Body of pancreas (tissue), 4 donors: ENCODE measurements at regions not wholly inside any gene's neighbourhood (a gene's known extent, or its start where the extent isn't known, plus 50 kb on each side); places are given as distances from the start of the nearest gene placed in this dataset.

Source experiments
- ATAC-seq: fragments of 150-250 bp; one replicate; pipeline ENCODE4 v1.9.1; 2016
- DNase-seq, 4 donors: peaks; one replicate each; pipeline ENCODE4 v3.0.0-alpha.2; 2019
- H3K27ac ChIP-seq, 4 donors: fragments of 200-600 bp; sonication (generic); 1 replicate in 3 of 4; 2 replicates in 1 of 4; pipeline versions ENCODE4 v1.5.1 to v1.6.1; 2016 to 2019; ENCODE audit warnings: mild to moderate bottlenecking in 1 of 4, mixed read lengths in 1 of 4, moderate library complexity in 1 of 4
- H3K27me3 ChIP-seq, 2 donors: fragments of 200-600 bp; sonication (generic); one replicate each; pipeline ENCODE4 v1.6.0; 2016; ENCODE audit warnings: mild to moderate bottlenecking in 1 of 2
- H3K36me3 ChIP-seq, 2 donors: fragments of 200-600 bp; sonication (generic); replicated peaks in 1 of 2; 2 replicates each; pipeline ENCODE4 v1.5.1; 2016; ENCODE audit warnings: low read depth in 2 of 2; ENCODE audit not compliant: insufficient read depth in 1 of 2
- H3K4me1 ChIP-seq: fragments of 200-600 bp; sonication (generic); one replicate; pipeline ENCODE4 v1.6.0; 2016
- H3K4me3 ChIP-seq, 2 donors: fragments of 200-600 bp; sonication (generic); 1 replicate in 1 of 2; 2 replicates in 1 of 2; pipeline ENCODE4 v1.5.1; 2016 to 2019
- H3K9me3 ChIP-seq, 3 donors: fragments of 200-600 bp; sonication (generic); 1 replicate in 2 of 3; 2 replicates in 1 of 3; pipeline ENCODE4 v1.5.1; 2016
- CTCF ChIP-seq, 7 experiments: fragments of 450-650 bp in 4 of 7; fragments of 200-600 bp in 3 of 7; sonication (generic) in 3 of 7; IDR thresholded peaks; one replicate each; pipeline ENCODE4 v1.5.1; 2016 to 2019; ENCODE audit warnings: antibody characterized with exemption in 7 of 7
- POLR2A ChIP-seq, 3 donors: fragments of 450-650 bp; IDR thresholded peaks; one replicate each; pipeline ENCODE4 v1.6.1; 2016; ENCODE audit warnings: antibody characterized with exemption in 3 of 3, mild to moderate bottlenecking in 2 of 3
- WGBS, 2 donors: methylation state at CpG; one replicate each; pipeline ENCODE4 v1.1.5; 2017; 5-methylcytosine and 5-hydroxymethylcytosine counted together
- intact Hi-C: fragments of 100-400 bp; cut with DNase I; formaldehyde crosslinking; loops from one replicate; pipeline ENCODE4 v1.15.1; 2023

- intact Hi-C loops = no loop called here
- ATAC-seq (no peak), DNase-seq (no peak)
- Histone ChIP-seq H3K27me3 (no peaks in the 10 kb centered on the region), H3K9me3 (no peaks in the 10 kb centered on the region), H3K4me1 (no peaks in the 10 kb centered on the region), H3K27ac (no peak overlapping the region), H3K36me3 (no peaks in the 10 kb centered on the region), H3K4me3 (no peak overlapping the region)
- TF ChIP-seq POLR2A (IDR thresholded peaks at IDR 0.05) = no peak
- TF ChIP-seq CTCF (IDR thresholded peaks at IDR 0.05) = no peak
Measured at GRCh38 chr1:238639861-238640260, 746.5 kb upstream of the CHRM3 start.

- WGBS, 2 donors = 52 to 55% methylated on average over 2 of the region's 2 CpGs
- TF ChIP-seq CTCF (IDR thresholded peaks at IDR 0.05) (no peak), POLR2A (IDR thresholded peaks at IDR 0.05) (no peak)
- Histone ChIP-seq H3K4me1 (no peaks in the 10 kb centered on the region), H3K27ac (no peak overlapping the region), H3K4me3 (no peak overlapping the region), H3K36me3 (no peaks in the 10 kb centered on the region), H3K9me3 (peaks cover 0 to 6% (median 0%) of the 10 kb centered on the region in 3 donors), H3K27me3 (no peaks in the 10 kb centered on the region)
- intact Hi-C loops = no loop called here
- ATAC-seq = no peak
- no peak for DNase-seq
Measured at GRCh38 chr1:238628110-238628509, 737.4 kb upstream of the ZP4 start.

- Histone ChIP-seq H3K4me3 (no peak overlapping the region), H3K36me3 (no peaks in the 10 kb centered on the region), H3K27ac (no peak overlapping the region), H3K9me3 (no peaks in the 10 kb centered on the region), H3K4me1 (no peaks in the 10 kb centered on the region), H3K27me3 (no peaks in the 10 kb centered on the region)
- ATAC-seq (no peak), DNase-seq (no peak)
- TF ChIP-seq CTCF (IDR thresholded peaks at IDR 0.05) (no peak), POLR2A (IDR thresholded peaks at IDR 0.05) (no peak)
- 61 to 62% methylated on average over 4 of the region's 4 CpGs for WGBS, 2 donors
- intact Hi-C loops = no loop called here
Measured at GRCh38 chr1:238624776-238625175, 734.1 kb upstream of the ZP4 start.

- no peaks in the 10 kb centered on the region for H3K4me1 ChIP-seq
- 81 to 88% methylated on average over 1 of the region's 1 CpG for WGBS, 2 donors
Measured at GRCh38 chr1:238621405-238621804, 730.7 kb upstream of the ZP4 start.

More at GRCh38 chr1:238621405-238621804, 730.7 kb upstream of the ZP4 start:
- no peaks in the 10 kb centered on the region for H3K9me3 ChIP-seq
- H3K4me3 ChIP-seq = no peak overlapping the region
- ATAC-seq = no peak
- DNase-seq = no peak
- no peaks in the 10 kb centered on the region for H3K27me3 ChIP-seq
- TF ChIP-seq POLR2A (IDR thresholded peaks at IDR 0.05) = no peak
- no peak for TF ChIP-seq CTCF (IDR thresholded peaks at IDR 0.05)
- no peak overlapping the region for H3K27ac ChIP-seq
- H3K36me3 ChIP-seq = no peaks in the 10 kb centered on the region
- intact Hi-C loops = no loop called here
